ENCODE measurements at regions not wholly inside any gene's neighbourhood (a gene's known extent, or its start where the extent isn't known, plus 50 kb on each side); places are given as distances from the start of the nearest gene placed in this dataset.

DNA sequence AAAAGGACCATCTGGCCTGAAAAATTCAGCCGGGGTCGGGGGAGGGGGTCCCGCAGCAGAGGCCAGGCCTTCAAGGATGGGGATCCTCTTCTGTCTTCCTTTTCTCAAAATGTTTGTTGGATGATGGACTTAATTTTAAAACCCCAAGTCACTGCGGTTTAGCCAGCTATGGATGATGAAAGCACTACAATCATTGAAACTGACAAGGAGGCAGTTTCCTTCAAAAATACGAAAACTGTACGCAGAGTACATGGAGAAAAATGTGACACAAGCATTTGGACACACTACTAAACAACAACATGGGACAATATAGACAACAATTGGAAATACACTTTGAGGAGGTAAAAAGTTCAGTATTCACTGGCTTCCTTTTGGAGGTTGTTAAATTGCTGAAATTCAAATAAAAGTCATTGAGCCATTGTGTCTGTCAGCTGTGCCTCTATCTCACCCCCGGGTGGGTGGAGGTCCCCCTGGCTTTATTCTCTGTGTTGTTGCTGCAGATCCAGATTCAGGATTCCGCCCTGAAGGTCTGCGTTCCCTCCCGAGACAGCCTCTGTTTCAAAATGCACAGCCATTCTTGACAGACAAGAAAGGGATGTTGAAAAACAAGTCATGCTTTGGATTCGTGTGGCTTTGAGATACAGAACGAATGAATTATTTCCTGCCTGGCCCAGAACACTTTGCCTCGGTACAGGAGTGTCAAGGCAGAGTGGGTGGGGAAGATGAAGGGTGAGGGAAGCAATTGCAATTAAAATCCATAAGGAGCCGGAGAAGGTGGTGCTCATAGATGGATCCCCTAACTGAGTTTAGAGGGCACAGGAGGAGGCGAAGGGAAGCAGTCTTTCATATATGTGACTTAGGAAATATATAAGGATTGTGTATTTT is 118.2 kb downstream of the TTLL2 start:
- DNase-seq, result no peak

DNA sequence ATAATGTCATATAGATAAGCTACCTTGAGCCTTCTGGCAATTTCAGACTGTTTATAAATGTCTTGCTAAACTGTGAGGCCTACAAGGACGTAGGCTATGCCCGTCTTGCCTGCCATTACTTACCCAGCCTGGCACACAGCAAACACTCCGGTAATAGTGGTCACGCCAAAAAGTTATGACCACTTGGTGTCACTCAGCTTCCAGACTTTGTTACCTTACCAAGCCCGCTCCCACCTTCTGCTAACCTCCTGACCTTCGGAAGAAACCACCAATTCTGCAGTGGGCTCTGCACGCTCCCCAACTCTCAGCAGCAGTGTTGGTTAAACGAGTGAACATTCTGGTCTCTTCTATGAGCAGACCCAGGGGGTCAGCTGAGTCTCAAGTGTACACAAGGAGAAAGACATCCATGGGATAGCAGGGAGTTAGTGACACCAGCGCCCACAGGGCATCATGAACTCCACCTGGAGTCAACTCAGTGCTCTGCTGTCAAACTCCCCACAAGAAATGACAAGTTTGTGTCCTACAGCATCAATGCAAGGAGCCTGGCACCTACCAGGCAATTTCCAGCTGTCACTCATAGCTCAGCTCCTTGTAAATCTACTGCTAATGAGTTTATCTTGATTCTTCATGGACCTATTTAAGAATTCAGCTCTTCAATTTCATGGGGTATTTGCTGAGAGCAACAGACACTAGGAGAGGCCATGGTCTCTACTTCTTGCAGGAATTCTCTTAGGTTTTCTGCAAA is 119.9 kb downstream of the TTLL2 start:
- DNase-seq, result no peak

DNA sequence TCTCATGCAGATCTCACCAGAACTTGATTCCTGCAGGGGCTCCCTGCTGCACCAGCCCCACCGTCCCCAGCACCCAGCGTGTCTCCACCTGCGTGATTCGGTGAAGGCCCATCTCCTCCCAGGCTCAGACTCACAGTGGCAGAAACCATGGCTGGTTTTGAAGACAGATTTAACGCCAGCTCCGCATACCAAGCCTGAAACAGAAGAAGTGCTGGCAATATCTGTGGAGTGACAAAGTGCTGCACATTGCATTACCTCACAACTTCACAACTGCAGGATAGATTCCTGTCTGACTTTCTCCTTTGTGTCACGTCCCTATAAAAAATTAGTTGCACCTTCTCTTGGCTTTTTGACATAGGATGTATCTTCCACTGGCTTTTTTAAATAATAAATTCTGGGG is 120.7 kb downstream of the TTLL2 start:
- no peak for DNase-seq

DNA sequence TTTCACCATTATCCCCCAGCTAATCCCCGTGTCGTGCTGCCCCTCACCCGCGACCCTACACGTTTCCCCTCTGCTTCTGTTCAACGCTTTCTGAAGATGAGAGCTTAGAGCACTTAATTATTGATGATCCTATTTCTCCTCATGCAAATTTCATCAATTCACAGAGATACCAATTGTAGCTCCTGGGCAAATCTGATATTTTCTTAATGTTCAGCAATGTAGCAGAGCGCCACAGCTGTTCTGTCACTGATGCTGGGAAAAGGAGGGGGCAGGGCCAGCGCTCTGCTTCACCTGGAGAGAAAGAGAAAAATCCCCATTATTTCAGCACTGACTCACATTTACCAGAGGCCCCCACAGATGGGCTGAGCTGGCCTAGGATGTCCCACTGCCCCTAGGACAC is 121.2 kb downstream of the TTLL2 start:
- DNase-seq, result no peak

DNA sequence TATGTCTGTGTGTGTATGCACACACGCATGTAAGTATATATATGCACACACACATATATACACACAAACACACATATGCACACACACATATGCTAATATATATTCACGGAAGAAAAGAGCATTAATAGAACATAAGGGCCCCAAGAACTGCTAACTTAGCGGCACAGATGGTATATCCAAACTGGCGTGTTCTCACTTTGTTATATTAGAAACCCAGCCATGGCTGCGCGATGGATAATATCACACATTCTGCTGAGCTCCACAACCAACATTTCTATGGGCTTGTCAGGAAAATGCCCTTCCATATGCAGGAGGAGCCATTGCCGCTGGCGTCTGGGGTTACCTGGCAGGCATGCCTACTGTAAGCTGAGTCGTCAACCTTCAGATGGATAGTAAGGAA is 122.1 kb downstream of the TTLL2 start:
- no peak for DNase-seq

DNA sequence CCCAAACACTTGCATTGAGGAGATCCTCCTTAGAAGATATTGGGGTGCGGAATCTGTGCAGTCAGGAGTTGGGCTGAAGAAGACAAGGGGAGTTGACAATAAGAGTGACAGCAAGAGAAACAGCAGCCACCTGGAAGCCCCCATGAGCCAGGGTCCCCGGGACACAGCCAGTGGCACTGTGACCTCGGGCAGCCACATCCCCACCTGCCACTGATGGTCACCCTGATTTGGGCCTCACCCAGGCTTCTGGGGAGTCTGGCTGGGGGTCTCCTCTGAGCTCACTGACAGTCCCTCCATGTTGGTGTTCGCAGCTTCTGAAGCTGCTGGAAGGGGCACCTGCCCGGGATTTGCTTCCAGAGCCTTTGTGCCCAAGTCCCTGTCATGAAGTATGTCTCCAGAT is 123.5 kb downstream of the TTLL2 start:
- DNase-seq, result no peak

DNA sequence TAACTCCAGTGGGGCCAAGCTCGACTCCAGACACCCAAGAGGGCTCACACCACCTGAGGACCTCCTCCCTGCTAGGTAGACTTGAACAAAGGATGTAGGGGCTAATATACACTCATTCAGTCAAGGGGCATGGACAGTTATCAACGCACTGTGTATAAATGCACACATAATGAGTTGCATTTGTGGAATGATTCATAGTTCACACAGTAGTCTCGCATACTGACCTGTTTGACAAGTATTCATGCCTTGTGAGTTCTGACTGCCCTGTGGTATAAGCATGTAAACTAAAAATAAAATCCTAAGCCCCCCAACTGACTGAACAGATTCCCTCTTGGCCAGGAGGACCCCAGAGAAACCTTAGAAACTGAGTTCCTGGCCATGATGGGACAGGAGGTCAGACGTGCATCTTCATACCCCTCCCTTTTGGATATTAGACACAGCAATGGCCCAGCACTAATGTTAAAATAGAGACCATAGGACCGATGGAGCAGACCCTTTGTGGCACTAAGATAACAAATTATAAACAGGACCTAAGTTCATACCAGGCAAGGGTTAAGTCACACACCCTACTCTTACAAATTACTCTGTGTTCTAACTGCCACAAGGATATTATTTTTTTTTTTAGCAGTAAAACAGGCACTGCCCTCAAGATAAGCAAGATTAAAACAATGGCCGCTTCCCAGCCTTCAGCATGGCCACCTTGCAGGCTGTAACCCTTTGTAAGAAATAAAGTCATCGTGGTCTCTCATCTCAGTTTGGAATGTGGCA is 124.4 kb downstream of the TTLL2 start:
- DNase-seq, result no peak

DNA sequence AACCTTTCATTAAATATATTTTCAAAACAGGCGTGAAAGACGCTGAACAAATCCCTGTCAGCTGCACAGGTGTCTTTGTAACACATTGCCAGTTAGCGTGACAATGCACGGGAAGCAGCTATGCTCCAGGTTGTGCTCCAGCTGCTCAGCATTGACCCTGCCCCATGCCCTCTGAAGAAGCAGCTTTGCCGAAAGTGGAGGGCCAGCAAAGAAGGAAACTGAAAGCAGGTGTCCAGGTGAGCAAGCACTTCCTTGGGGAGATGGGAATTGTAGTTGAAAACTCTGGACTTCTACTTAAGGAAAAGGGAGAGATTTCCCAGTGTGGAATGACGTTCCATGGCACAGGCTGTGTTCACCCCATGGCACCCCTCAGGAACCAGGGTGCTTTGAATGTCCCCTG is 125.7 kb downstream of the TTLL2 start:
- no peak for DNase-seq

DNA sequence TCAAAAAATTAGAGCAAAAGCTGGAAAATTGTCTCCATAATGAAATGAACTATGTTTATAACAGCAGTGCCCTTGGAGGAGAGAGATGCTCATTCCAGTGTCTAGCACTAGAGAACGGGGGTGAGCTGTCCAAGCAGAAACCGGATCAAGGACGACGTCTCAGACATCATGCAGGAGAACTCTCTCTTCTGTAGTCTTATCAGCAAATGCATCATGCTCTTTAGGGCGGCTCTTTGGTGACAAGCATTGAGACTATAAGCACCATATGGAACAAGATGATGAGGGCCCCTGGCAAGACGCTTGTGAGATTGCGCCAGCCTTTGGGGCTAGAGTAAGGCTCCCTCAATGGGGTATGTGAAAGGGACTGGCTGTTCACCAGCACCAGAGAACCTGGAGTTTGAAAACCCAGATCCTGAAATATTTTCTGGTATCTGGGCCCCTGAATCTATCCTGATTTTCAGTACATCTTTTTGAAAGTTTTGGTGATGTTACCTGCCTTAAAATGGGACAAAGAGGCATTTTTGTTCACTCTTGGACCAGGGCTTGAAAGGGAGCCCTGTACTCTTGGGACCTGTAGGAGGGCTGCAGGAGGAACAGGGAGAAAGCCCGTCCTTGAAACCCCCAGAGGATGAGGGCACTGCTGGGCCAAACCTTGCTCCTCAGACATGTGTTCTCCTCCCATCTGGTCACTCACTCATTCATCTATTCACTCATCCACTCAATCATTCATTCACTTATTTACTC is 127.6 kb downstream of the TTLL2 start:
- DNase-seq, result no peak

DNA sequence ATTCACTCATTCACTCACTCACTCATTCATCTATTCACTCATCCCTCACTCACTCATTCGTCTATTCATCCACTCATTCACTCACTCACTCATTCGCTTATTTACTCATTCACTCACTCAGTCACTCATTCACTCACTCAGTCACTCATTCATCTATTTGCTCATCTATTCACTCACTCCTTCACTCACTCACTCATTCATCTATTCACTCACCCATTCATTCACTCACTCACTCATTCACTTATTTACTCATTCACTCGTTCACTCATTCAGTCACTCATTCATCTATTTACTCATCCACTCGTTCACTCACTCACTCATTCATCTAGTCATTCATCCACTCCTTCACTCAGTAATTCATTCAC is 128.2 kb downstream of the TTLL2 start:
- DNase-seq, result no peak

DNA sequence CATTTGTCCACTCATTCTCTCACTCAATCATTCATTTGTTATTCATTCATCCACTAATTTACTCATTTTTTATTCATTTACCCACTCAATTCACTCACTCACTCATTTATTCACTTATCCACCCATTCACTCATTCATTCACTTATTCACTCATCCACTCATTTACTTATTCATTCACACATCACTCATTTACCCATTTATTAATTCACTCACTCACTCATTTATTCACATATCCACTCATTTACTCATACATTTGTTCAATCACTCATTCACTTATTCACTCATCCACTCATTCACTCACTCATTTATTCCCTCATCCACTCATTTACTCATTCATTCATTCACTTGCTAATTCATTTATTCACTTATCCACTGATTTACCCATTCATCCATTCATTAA is 129.1 kb downstream of the TTLL2 start:
- no peak for DNase-seq

DNA sequence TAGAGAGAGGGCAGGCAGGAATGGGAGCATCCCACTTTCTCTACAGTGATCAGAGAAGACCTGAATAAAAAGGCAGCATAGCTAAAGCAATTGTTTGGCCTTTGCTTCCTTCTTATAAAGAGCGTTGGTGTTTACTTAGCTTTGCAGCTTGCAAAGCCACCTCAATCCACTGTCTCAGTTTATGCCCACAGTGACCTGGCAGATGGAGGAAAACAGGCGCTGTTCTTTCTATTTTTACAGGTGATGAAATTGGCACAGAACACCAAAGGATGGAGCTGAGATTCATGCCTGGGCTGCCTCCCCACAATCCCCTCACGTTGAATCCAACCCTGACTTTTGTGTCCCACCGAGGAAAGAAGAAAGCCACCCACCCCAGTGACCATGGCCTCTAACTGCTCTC is 130.5 kb downstream of the TTLL2 start:
- no peak for DNase-seq

DNA sequence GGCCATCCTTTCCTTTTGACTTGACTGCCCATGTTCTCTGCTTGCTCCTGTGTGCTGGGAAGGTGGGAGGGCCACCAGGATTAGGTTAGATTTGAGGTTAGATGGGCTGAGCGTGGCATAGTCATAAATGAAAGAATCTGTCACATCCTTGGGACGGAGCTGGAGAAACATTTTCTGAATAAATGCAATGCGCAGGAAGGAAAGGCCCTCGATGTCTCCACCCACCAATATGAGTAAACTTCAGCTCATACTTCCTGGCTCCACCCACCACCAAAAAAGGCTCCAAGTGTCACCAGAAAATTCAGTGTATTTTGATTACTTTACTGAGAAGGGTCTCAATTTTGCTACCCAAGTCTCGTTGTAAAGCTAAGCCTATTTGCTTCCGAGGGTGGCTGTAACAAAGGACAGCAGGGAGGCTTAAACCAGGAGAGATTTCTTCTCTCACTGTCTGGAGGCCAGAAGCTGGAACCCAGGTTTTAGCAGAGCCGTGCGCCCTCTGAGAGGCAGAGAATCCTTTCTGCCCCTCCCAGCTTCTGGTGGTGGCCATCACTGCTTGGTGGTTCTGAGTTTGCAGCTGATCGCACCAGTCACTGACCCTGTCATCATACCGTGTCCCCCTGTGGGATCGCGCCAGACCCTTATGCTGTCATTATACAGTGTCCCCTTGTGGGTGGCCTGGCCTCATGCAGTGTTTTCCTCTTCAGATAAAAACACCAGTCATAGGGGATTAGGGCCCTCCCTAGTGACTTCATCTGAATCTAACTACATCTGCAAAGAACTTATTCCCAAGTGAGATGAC is 137.8 kb downstream of the TTLL2 start:
- DNase-seq, result no peak

DNA sequence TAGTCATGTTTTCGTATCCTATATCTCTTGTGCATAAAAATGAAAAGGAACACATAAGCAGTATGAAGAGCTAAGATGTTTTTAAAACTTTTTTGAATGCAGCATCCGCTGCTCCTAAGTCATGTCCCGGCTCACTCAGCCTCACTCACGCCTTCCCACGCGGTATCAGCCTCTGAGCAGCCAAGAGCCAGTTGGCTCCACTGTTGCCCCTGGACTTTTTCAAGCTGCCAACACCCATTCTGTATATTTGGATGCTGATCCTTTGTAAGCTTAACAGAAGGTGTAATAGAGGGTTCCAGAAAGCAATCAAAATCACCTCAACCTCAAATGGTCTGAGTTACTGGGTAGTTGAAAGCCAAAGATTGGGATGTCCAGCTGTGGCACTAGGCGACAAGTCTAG is 139.3 kb downstream of the TTLL2 start:
- DNase-seq, result no peak

DNA sequence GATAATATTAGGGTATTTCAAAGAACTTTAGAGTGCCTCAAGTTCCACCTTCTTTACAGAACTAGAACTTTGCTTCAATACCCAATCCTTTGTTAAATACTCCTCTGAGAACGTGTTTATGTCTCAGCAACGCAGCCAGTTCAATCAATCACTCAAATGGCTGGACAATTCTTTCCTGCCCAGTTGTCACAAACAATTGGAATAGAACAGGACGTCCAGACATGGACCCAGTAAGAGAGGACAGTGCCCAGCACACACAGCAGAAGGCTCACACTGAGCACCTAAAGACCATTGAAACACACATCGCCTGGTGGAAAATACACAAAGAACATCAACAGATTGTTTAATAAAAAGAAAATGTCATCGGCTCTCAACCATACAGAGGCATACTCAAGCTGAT is 140.6 kb downstream of the TTLL2 start:
- DNase-seq, result no peak

DNA sequence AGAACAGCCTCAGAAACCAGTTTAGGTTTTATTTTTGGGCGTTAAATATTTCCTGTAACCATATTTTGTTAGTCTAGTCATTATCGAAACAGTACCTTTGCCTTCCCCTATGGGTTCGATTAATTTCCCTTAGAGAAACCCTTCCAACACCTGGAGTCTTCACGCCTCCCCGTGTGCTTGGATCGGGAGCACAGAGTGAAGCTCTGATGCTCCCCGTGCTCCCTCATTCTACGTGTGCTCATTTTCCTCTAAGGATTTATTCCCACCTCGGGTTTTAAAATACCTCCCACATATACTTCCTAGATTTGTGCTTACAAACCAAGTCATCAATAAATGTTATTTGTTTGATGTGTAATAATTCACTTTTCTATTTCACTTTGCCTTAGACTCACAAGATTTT is 142.4 kb downstream of the TTLL2 start:
- DNase-seq, result no peak

DNA sequence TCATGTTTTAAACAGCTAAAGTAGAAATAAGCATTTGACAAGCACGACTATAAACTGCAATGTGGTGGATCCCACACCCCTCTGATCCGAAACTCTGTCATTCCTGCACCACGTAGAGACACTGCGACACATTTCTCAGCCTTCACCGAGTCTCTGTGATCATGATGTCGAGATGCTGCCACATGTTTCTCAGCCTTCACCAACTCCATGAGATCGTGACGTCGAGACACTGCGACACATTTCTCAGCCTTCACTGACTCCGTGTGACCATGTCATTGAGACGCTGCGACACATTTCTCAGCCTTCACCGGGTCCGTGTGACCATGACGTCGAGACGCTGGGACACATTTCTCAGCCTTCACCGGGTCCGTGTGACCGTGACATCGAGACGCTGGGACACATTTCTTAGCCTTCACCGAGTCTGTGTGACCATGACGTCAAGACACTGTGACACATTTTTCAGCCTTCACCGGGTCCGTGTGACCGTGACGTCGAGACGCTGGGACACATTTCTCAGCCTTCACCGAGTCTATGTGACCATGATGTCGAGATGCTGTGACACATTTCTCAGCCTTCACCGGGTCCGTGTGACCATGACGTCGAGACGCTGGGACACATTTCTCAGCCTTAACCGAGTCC is 143.0 kb downstream of the TTLL2 start:
- no peak for DNase-seq

DNA sequence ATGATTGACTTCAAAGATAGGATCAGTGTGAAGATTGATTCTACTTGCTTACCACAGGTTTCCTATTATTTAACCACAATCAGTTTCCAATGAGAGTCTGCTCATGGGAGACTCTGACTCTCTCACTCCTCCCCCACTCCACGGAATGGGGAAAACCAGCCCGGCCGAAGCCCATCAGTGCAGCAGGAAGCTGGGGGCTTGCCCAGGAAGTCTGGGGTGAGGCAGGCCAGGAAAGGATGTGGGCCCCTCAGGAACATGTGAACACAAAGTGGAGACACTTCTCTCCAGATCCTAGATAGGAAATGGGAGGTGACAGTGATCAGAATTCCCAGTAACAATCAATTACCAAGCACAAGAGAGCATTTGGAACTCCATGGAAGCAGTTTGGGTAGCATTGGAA is 144.2 kb downstream of the TTLL2 start:
- DNase-seq, result no peak

DNA sequence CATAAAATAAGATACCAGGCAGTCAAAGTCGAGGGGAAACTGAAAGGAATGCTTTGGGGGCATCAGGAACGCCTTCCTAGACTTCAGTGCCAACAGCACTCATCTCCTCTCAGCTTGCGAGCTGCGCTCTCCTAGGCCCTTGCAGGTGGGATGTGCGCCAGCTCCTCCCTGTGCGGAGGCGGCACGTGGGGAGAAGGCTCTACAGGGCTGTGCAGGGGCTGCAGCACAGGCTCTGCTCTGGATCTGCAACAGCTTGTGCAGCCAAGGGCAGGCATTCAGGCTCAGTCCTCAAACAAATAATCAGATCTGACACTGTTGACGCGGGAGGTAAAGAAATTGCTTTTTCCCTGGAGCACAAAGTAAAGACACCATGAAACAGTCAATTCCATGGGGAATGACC is 144.8 kb downstream of the TTLL2 start:
- DNase-seq, result no peak

DNA sequence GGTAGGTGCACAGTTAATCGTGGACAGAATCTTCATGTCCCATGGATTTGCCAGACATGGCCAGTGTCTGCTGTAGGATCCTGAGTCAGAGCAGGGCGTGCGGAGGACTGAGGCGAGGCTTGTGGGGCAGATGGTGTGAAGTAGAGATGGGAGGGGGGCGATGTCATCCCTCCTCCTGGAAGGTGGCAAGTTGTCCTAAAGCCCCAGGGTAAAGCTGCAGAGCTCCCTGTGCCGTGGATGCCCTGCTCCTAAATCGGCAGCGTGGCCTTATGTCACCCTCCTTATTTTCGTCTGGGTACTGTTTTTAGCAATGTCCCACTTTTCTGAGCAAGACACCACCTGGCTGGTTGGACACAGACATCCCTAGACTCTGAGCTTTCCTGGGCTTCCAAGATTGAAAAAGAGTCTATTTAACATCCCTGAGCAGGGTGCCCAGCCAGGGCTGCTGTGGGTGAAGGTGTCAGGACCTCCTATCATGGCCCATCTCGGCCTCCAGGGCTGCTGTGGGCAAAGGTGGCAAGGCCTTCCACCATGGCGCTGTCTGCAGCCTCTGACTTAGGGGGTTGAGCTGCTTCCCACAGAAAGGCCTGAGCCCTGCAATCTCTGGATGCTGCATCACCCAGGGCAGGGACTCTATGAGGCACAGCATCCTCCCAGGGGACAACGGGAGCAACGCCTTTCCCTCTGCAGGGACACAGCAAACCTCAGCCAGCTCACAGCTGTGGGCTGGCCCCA is 145.4 kb downstream of the TTLL2 start:
- DNase-seq, result no peak
